ENCODE measurements at regions not wholly inside any gene's neighbourhood (a gene's known extent, or its start where the extent isn't known, plus 50 kb on each side); places are given as distances from the start of the nearest gene placed in this dataset.

- DNase-seq (ENCODE audit: insufficient read length, low spot score) (no peak), FAIRE-seq (no peak)
- no peak for TF ChIP-seq CTCF (IDR thresholded peaks at IDR 0.05; ENCODE audit: insufficient read depth, missing control alignments)
Measured at GRCh38 chr13:88674841-88675240, 1003.7 kb downstream of the SLITRK5 start.

- no peak for DNase-seq (ENCODE audit: insufficient read length, low spot score)
- no peak for FAIRE-seq
- no peak for TF ChIP-seq CTCF (IDR thresholded peaks at IDR 0.05; ENCODE audit: insufficient read depth, missing control alignments)
Measured at GRCh38 chr13:88675347-88675996, 1004.3 kb downstream of the SLITRK5 start.

GRCh38 chr13:88676016-88676415, 1004.8 kb downstream of the SLITRK5 start:
- no peak for TF ChIP-seq CTCF (IDR thresholded peaks at IDR 0.05; ENCODE audit: insufficient read depth, missing control alignments)
- DNase-seq (ENCODE audit: insufficient read length, low spot score) = no peak
- FAIRE-seq = no peak

GRCh38 chr13:88685459-88685858, 1014.3 kb downstream of the SLITRK5 start:
- DNase-seq (ENCODE audit: insufficient read length, low spot score) (no peak), FAIRE-seq (no peak)
- no peak for TF ChIP-seq CTCF (IDR thresholded peaks at IDR 0.05; ENCODE audit: insufficient read depth, missing control alignments)

GRCh38 chr13:88701551-88701950, 1030.4 kb downstream of the SLITRK5 start:
- DNase-seq (ENCODE audit: insufficient read length, low spot score) (no peak), FAIRE-seq (no peak)
- no peak for TF ChIP-seq CTCF (IDR thresholded peaks at IDR 0.05; ENCODE audit: insufficient read depth, missing control alignments)

- no peak for TF ChIP-seq CTCF (IDR thresholded peaks at IDR 0.05; ENCODE audit: insufficient read depth, missing control alignments)
- FAIRE-seq (no peak), DNase-seq (ENCODE audit: insufficient read length, low spot score) (no peak)
Measured at GRCh38 chr13:88704600-88705275, 1033.6 kb downstream of the SLITRK5 start.

- no peak for TF ChIP-seq CTCF (IDR thresholded peaks at IDR 0.05; ENCODE audit: insufficient read depth, missing control alignments)
- FAIRE-seq (no peak), DNase-seq (ENCODE audit: insufficient read length, low spot score) (no peak)
Measured at GRCh38 chr13:88707646-88708045, 1036.5 kb downstream of the SLITRK5 start.
